Keratinocyte (primary cell): ENCODE measurements at regions not wholly inside any gene's neighbourhood (a gene's known extent, or its start where the extent isn't known, plus 50 kb on each side); places are given as distances from the start of the nearest gene placed in this dataset.

Experiments
- DNase-seq: peaks from one replicate; pipeline ENCODE4 v3.0.0-alpha.2; 2011; ENCODE audit warnings: low read depth, missing footprints, low spot score
- FAIRE-seq: peaks from 2 replicates; lab custom pipeline; 2011; peaks lifted over from hg19 to GRCh38; lab: Jason Lieb, UNC
- H2AFZ ChIP-seq: 2 replicates; pipeline ENCODE4 v1.6.0; 2012; ENCODE audit warnings: low read length, control low read depth, inconsistent platforms; ENCODE audit not compliant: control insufficient read depth
- H3K27ac ChIP-seq: 2 replicates; pipeline ENCODE4 v1.5.1; 2011; ENCODE audit warnings: low read length; ENCODE audit not compliant: control insufficient read depth, insufficient read depth
- H3K27me3 ChIP-seq: 3 replicates; pipeline ENCODE4 v1.6.0; 2011; ENCODE audit warnings: low read length; ENCODE audit not compliant: control insufficient read depth, insufficient read depth; ENCODE audit errors: extremely low read depth
- H3K36me3 ChIP-seq, 2 experiments: 2 replicates in 1 of 2; 3 replicates in 1 of 2; pipeline ENCODE4 v1.5.1; 2011; ENCODE audit warnings: low read length in 2 of 2, mild to moderate bottlenecking in 1 of 2; ENCODE audit not compliant: control insufficient read depth in 2 of 2, insufficient read depth in 2 of 2; ENCODE audit errors: extremely low read depth in 1 of 2
- H3K4me1 ChIP-seq: 3 replicates; pipeline ENCODE4 v1.5.1; 2011; ENCODE audit warnings: low read length; ENCODE audit not compliant: control insufficient read depth, insufficient read depth; ENCODE audit errors: extremely low read depth
- H3K4me2 ChIP-seq: 3 replicates; pipeline ENCODE4 v1.6.0; 2011; ENCODE audit warnings: low read depth, low read length; ENCODE audit not compliant: control insufficient read depth, insufficient read depth; ENCODE audit errors: extremely low read depth
- H3K4me3 ChIP-seq, 3 experiments: fragments of 200-600 bp in 1 of 3; sonication (generic) in 1 of 3; 2 replicates in 2 of 3; 3 replicates in 1 of 3; pipeline ENCODE4 v1.5.1; 2011 to 2016; ENCODE audit warnings: low read length in 3 of 3, mild to moderate bottlenecking in 3 of 3, control low read depth in 2 of 3, inconsistent platforms in 1 of 3, low read depth in 1 of 3, mixed read lengths in 1 of 3, mixed run types in 1 of 3, moderate library complexity in 1 of 3; ENCODE audit not compliant: control insufficient read depth in 2 of 3, insufficient read depth in 2 of 3; ENCODE audit errors: extremely low read depth in 1 of 3
- H3K79me2 ChIP-seq: 2 replicates; pipeline ENCODE4 v1.6.0; 2012; ENCODE audit warnings: low read length; ENCODE audit not compliant: control insufficient read depth, insufficient read depth
- H3K9ac ChIP-seq: 3 replicates; pipeline ENCODE4 v1.6.0; 2011; ENCODE audit warnings: low read length; ENCODE audit not compliant: control insufficient read depth, insufficient read depth; ENCODE audit errors: extremely low read depth
- H3K9me1 ChIP-seq: 3 replicates; pipeline ENCODE4 v1.6.0; 2011; ENCODE audit warnings: low read length; ENCODE audit not compliant: control insufficient read depth, insufficient read depth; ENCODE audit errors: extremely low read depth
- H3K9me3 ChIP-seq: 2 replicates; pipeline ENCODE4 v1.5.1; 2012; ENCODE audit warnings: low read depth, low read length; ENCODE audit not compliant: control insufficient read depth
- H4K20me1 ChIP-seq: 3 replicates; pipeline ENCODE4 v1.6.0; 2011; ENCODE audit warnings: low read length; ENCODE audit not compliant: control insufficient read depth, insufficient read depth; ENCODE audit errors: extremely low read depth
- EZH2 ChIP-seq: IDR thresholded peaks from one replicate; pipeline ENCODE4 v1.6.1; 2012; ENCODE audit warnings: inconsistent platforms, mild to moderate bottlenecking, low read length, moderate library complexity
- dilution Hi-C: fragments of 300-500 bp; cut with MboI; formaldehyde crosslinking; loops from one replicate; pipeline ENCODE4 v1.7.0; 2020; ENCODE audit warnings: low sequenced_read_pairs; ENCODE audit not compliant: extremely low pct_ligation_motif_present
- TF ChIP-seq, protein P1 (sequence below), 3 experiments: IDR thresholded peaks in 1 of 3; conservative IDR thresholded peaks in 1 of 3; optimal IDR thresholded peaks in 1 of 3; 2 replicates in 2 of 3; 3 replicates in 1 of 3; pipeline versions ENCODE3 to v1.5.1; 2011; ENCODE audit warnings: low read length in 3 of 3, mild to moderate bottlenecking in 3 of 3, moderate library complexity in 2 of 3, control low read depth in 1 of 3, inconsistent platforms in 1 of 3; ENCODE audit not compliant: insufficient read depth in 2 of 3; ENCODE audit errors: extremely low read depth in 1 of 3

DNA sequence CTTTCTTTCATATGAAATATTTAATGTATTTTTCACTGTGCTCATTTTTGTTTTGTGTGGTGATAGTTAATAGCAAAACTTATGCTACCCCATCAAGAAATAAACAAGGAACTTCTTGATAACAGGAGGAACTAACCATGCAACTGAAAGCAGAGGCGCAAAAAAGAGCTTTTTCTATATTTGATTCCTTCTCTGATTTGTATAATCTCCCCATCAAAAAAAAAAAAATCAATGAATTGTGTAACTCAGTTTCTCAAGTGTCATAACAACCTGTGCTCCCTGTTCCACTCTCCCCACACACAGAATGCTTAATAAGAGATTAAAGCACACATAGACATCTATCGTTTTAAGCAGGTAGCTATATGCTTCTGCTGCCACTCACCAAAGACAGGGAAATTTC is 67.3 kb upstream of the MED4 start:
- Histone ChIP-seq H2AFZ (no peak overlapping the region), H3K27me3 (no peaks in the 10 kb centered on the region), H3K4me1 (peaks cover 43% of the 10 kb centered on the region), H3K79me2 (no peaks in the 10 kb centered on the region), H3K36me3 (no peaks in the 10 kb centered on the region), H3K4me2 (no peak overlapping the region), H3K9ac (no peak overlapping the region), H3K4me3 (no peak overlapping the region), H3K9me1 (no peaks in the 10 kb centered on the region), H3K9me3 (no peaks in the 10 kb centered on the region), H3K27ac (no peak overlapping the region), H4K20me1 (no peaks in the 10 kb centered on the region)
- FAIRE-seq (no peak), DNase-seq (no peak)
- no peak for TF ChIP-seq EZH2
- TF ChIP-seq, protein P1, sequence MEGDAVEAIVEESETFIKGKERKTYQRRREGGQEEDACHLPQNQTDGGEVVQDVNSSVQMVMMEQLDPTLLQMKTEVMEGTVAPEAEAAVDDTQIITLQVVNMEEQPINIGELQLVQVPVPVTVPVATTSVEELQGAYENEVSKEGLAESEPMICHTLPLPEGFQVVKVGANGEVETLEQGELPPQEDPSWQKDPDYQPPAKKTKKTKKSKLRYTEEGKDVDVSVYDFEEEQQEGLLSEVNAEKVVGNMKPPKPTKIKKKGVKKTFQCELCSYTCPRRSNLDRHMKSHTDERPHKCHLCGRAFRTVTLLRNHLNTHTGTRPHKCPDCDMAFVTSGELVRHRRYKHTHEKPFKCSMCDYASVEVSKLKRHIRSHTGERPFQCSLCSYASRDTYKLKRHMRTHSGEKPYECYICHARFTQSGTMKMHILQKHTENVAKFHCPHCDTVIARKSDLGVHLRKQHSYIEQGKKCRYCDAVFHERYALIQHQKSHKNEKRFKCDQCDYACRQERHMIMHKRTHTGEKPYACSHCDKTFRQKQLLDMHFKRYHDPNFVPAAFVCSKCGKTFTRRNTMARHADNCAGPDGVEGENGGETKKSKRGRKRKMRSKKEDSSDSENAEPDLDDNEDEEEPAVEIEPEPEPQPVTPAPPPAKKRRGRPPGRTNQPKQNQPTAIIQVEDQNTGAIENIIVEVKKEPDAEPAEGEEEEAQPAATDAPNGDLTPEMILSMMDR (optimal IDR thresholded peaks at IDR 0.05 in 1 of 3, IDR thresholded peaks at IDR 0.05 in 1 of 3, conservative IDR thresholded peaks at IDR 0.05 in 1 of 3; ENCODE audit: extremely low read depth in 1 of 3, insufficient read depth in 2 of 3, low read length in 3 of 3) = no peak
- dilution Hi-C loops = no loop called here

DNA sequence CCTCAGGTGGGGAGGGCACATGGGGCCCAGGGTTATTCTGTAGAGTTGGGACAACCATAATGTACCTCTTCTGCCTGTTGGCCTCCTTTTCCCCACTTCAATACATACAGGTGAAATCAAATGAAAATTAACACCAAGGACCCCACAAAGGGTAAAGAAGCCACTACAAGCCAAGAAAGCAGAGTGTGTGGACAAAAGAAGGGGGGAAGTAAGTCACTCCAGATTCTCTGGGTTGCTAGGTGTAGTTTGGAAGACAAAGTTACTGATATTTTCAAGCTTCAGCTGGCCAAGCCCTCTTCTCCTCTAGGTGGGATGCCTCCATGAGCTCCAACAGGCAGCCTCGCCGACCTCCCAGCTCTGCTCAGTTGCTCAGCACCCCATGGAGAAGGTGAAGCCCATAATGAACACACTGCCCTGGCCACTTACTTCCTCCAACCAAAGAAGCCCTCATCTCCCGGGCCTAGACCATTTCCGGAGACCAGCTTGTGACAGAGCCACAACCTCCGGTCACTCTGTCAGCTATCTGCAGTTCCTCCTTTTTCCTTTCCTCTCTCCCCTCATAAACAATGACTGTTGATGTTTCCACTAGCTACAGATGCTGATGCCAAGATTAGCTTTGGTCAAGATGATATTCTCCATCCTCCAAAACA is 66.8 kb upstream of the MED4 start:
- no peaks in the 10 kb centered on the region for H3K36me3 ChIP-seq
- dilution Hi-C loops = no loop called here
- H2AFZ ChIP-seq = peak overlapping the region; percentile 31
- H3K9me1 ChIP-seq = no peaks in the 10 kb centered on the region
- H3K9me3 ChIP-seq = no peaks in the 10 kb centered on the region
- H4K20me1 ChIP-seq = no peaks in the 10 kb centered on the region
- H3K4me2 ChIP-seq = peak overlapping the region; percentile 78
- H3K4me1 ChIP-seq = peaks cover 40% of the 10 kb centered on the region
- peak overlapping the region; percentile 51 for H3K9ac ChIP-seq
- no peak overlapping the region for H3K4me3 ChIP-seq
- H3K27ac ChIP-seq = peak overlapping the region; percentile 96
- H3K27me3 ChIP-seq = no peaks in the 10 kb centered on the region
- H3K79me2 ChIP-seq = no peaks in the 10 kb centered on the region
- FAIRE-seq (no peak), DNase-seq (no peak)
- TF ChIP-seq, protein P1 (optimal IDR thresholded peaks at IDR 0.05 in 1 of 3, IDR thresholded peaks at IDR 0.05 in 1 of 3, conservative IDR thresholded peaks at IDR 0.05 in 1 of 3; ENCODE audit: extremely low read depth in 1 of 3, insufficient read depth in 2 of 3, low read length in 3 of 3) = no peak
- TF ChIP-seq EZH2 = no peak
